CD4-positive, alpha-beta T cell treated with Interleukin-17A for 1 hour (primary cell): ENCODE measurements at regions not wholly inside any gene's neighbourhood (a gene's known extent, or its start where the extent isn't known, plus 50 kb on each side); places are given as distances from the start of the nearest gene placed in this dataset.

ENCODE experiments used
- DNase-seq: peaks from one replicate; pipeline ENCODE4 v3.0.0-alpha.2; 2020

- no peak for DNase-seq
Observed at GRCh38 chr10:36194276-36194675, 552.2 kb upstream of the FZD8 start.

GRCh38 chr10:36191009-36191408, 548.9 kb upstream of the FZD8 start:
- no peak for DNase-seq

- DNase-seq = no peak
Observed at GRCh38 chr10:36188461-36188860, 546.4 kb upstream of the FZD8 start.

GRCh38 chr10:36188080-36188453, 546.0 kb upstream of the FZD8 start:
- DNase-seq = no peak

- no peak for DNase-seq
Observed at GRCh38 chr10:36187380-36188079, 545.4 kb upstream of the FZD8 start.

GRCh38 chr10:36185097-36185496, 543.0 kb upstream of the FZD8 start:
- no peak for DNase-seq

GRCh38 chr10:36183726-36184125, 541.6 kb upstream of the FZD8 start:
- no peak for DNase-seq

GRCh38 chr10:36183056-36183455, 541.0 kb upstream of the FZD8 start:
- no peak for DNase-seq

- DNase-seq = no peak
Observed at GRCh38 chr10:36182606-36183005, 540.5 kb upstream of the FZD8 start.

- DNase-seq = no peak
Observed at GRCh38 chr10:36182179-36182566, 540.1 kb upstream of the FZD8 start.

GRCh38 chr10:36181426-36182178, 539.5 kb upstream of the FZD8 start:
- DNase-seq = no peak

GRCh38 chr10:36178616-36179015, 536.5 kb upstream of the FZD8 start:
- no peak for DNase-seq

- no peak for DNase-seq
Observed at GRCh38 chr10:36177071-36177470, 535.0 kb upstream of the FZD8 start.

GRCh38 chr10:36175954-36176353, 533.9 kb upstream of the FZD8 start:
- DNase-seq = no peak

- no peak for DNase-seq
Observed at GRCh38 chr10:36173364-36173763, 531.3 kb upstream of the FZD8 start.

- no peak for DNase-seq
Observed at GRCh38 chr10:36171953-36172940, 530.2 kb upstream of the FZD8 start.

- DNase-seq = no peak
Observed at GRCh38 chr10:36171556-36171952, 529.5 kb upstream of the FZD8 start.

GRCh38 chr10:36170943-36171501, 528.9 kb upstream of the FZD8 start:
- DNase-seq = no peak

GRCh38 chr10:36170142-36170719, 528.1 kb upstream of the FZD8 start:
- DNase-seq = no peak

GRCh38 chr10:36168777-36169176, 526.7 kb upstream of the FZD8 start:
- no peak for DNase-seq

- DNase-seq = no peak
Observed at GRCh38 chr10:36164556-36165504, 522.7 kb upstream of the FZD8 start.

- no peak for DNase-seq
Observed at GRCh38 chr10:36163827-36164226, 521.7 kb upstream of the FZD8 start.
